ENCODE measurements at regions not wholly inside any gene's neighbourhood (a gene's known extent, or its start where the extent isn't known, plus 50 kb on each side); places are given as distances from the start of the nearest gene placed in this dataset.

GRCh38 chr2:223474893-223475292 lies 127.3 kb downstream of the SCG2 start:
- TF ChIP-seq CTCF (conservative IDR thresholded peaks at IDR 0.05 in 1 of 2, IDR thresholded peaks at IDR 0.05 in 1 of 2; ENCODE audit: low read depth in 1 of 2, low read length in 2 of 2): no peak
- TF ChIP-seq EZH2 (IDR thresholded peaks at IDR 0.05; ENCODE audit: low read length, missing control alignments): no peak

All from fibroblast of lung (primary cell).